Astrocyte (in vitro differentiated cells and primary cell): ENCODE measurements at regions not wholly inside any gene's neighbourhood (a gene's known extent, or its start where the extent isn't known, plus 50 kb on each side); places are given as distances from the start of the nearest gene placed in this dataset.

Experiments
- EZH2 ChIP-seq: IDR thresholded peaks from 2 replicates; pipeline ENCODE4 v1.6.1; 2012; ENCODE audit warnings: mild to moderate bottlenecking, low read length, inconsistent platforms; ENCODE audit not compliant: insufficient read depth
- TF ChIP-seq, protein P1 (sequence below): IDR thresholded peaks from 2 replicates; pipeline ENCODE4 v1.5.1; 2011; ENCODE audit warnings: low read depth, mild to moderate bottlenecking, inconsistent platforms, low read length, moderate library complexity; ENCODE audit not compliant: insufficient read depth

DNA sequence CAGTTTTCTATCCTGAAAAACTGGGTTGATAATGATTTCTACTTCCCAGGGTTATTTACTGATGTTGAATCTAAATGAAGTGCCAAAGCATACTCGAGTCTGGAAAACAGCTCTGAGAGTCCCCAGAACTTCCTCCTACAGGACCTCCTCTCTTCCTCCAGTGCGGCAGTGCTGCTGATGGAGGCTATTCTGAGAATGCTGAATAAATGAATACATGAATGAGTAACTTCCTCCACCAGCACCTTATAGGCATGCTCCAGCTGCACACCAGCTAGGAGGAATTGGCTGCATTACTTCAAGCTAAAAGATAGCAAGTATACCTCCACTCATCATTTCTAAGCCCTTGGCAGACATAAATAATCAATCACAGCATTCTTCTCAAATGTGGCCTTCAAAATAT is 448.8 kb upstream of the CCDC196 start:
- TF ChIP-seq, protein P1, sequence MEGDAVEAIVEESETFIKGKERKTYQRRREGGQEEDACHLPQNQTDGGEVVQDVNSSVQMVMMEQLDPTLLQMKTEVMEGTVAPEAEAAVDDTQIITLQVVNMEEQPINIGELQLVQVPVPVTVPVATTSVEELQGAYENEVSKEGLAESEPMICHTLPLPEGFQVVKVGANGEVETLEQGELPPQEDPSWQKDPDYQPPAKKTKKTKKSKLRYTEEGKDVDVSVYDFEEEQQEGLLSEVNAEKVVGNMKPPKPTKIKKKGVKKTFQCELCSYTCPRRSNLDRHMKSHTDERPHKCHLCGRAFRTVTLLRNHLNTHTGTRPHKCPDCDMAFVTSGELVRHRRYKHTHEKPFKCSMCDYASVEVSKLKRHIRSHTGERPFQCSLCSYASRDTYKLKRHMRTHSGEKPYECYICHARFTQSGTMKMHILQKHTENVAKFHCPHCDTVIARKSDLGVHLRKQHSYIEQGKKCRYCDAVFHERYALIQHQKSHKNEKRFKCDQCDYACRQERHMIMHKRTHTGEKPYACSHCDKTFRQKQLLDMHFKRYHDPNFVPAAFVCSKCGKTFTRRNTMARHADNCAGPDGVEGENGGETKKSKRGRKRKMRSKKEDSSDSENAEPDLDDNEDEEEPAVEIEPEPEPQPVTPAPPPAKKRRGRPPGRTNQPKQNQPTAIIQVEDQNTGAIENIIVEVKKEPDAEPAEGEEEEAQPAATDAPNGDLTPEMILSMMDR, result no peak
- no peak for TF ChIP-seq EZH2
